ENCODE measurements at regions not wholly inside any gene's neighbourhood (a gene's known extent, or its start where the extent isn't known, plus 50 kb on each side); places are given as distances from the start of the nearest gene placed in this dataset.

- no peak for TF ChIP-seq MAX (CRISPR knock-in tag; IDR thresholded peaks at IDR 0.05)
- no peak for TF ChIP-seq CREB1 (CRISPR knock-in tag; IDR thresholded peaks at IDR 0.05)
Observed at GRCh38 chr4:124118061-124118460, 594.5 kb downstream of the ANKRD50 start (continued).

DNA sequence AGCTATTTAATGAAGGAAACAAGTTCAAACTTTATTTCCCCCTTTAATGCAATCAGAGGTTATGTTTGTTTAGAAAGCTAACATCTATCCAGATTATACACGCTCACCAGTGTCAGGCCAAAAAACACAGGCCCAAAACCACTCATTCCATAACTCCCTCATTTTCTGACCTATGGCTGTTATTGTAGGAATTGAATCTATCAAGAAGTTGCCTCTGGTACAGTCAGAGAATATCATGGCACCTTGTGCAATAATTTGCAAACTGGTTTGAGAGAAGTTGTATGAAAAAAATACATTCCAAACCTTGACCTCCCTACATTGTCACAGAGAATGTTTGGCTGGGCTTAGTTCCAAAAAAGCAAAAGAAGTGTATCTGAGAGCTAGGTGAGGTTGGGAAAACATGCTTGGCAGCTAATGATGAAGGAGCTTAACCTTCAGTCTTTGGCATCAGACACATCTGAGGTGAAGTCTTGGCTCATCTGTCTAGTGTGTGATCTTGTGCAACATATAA lies 591.0 kb downstream of the ANKRD50 start:
- no peak overlapping the region for H3K4me3 Mint-ChIP-seq
- DNase-seq (ENCODE audit: low spot score), result no peak
- TF ChIP-seq, protein P1, sequence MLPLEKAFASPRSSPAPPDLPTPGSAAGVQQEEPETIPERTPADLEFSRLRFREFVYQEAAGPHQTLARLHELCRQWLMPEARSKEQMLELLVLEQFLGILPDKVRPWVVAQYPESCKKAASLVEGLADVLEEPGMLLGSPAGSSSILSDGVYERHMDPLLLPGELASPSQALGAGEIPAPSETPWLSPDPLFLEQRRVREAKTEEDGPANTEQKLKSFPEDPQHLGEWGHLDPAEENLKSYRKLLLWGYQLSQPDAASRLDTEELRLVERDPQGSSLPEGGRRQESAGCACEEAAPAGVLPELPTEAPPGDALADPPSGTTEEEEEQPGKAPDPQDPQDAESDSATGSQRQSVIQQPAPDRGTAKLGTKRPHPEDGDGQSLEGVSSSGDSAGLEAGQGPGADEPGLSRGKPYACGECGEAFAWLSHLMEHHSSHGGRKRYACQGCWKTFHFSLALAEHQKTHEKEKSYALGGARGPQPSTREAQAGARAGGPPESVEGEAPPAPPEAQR (CRISPR knock-in tag; IDR thresholded peaks at IDR 0.05), result no peak
- TF ChIP-seq RELA (CRISPR knock-in tag; IDR thresholded peaks at IDR 0.05; ENCODE audit: borderline replicate concordance), result no peak
- TF ChIP-seq, protein P2, sequence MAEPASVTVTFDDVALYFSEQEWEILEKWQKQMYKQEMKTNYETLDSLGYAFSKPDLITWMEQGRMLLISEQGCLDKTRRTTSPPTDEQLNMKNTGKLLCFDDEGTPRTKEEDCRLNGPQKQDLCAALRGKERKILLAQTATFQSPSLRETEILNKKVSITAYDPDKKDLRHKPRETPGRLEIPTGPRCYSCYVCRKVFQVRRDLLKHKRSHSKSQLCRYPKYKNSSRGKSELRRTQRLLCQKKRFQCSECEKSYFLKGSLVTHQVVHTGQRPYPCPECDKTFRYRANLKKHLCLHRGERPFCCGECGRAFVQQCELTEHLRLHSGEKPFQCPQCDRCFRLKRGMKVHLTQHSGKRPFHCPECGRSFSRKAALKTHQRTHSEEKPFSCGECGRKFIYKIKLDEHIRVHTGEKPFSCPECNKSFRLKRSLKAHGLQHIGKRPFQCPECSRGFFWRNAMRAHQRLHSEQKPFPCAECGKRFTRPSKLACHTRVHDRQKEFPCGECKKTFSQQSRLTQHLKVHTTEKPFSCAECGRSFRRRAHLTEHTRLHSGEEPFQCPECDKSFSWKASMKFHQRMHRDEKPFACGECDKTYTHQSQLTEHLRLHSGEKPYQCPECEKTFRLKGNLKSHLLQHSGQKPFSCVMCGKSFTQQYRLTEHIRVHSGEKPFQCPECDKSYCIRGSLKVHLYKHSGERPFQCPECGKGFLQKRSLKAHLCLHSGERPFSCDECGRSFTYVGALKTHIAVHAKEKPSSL (CRISPR knock-in tag; conservative IDR thresholded peaks at IDR 0.05), result no peak
- no peak for TF ChIP-seq KAT7 (CRISPR knock-in tag; IDR thresholded peaks at IDR 0.05; ENCODE audit: borderline replicate concordance)
- no peak for TF ChIP-seq EMX1 (CRISPR knock-in tag; IDR thresholded peaks at IDR 0.05)
- TF ChIP-seq FOXP4 (CRISPR knock-in tag; IDR thresholded peaks at IDR 0.05), result no peak
- no peak for TF ChIP-seq RORB (CRISPR knock-in tag; IDR thresholded peaks at IDR 0.05)
- no peak for TF ChIP-seq MAX (CRISPR knock-in tag; IDR thresholded peaks at IDR 0.05)
- no peak for TF ChIP-seq ZBTB43 (CRISPR knock-in tag; IDR thresholded peaks at IDR 0.05)

GRCh38 chr4:124123181-124123580 lies 589.4 kb downstream of the ANKRD50 start:
- Mint-ChIP-seq H3K27me3 (ENCODE audit: low read depth) (no peaks in the 10 kb centered on the region), H3K4me1 (no peaks in the 10 kb centered on the region), H3K9me3 (no peaks in the 10 kb centered on the region), H3K4me3 (no peak overlapping the region), H3K27ac (no peak overlapping the region), H3K36me3 (no peaks in the 10 kb centered on the region)
- ATAC-seq, result no peak
- ChIA-PET POLR2A (no interaction called here), CTCF (no interaction called here)
- no peak for DNase-seq (ENCODE audit: low spot score)
- TF ChIP-seq JAZF1 (CRISPR knock-in tag; IDR thresholded peaks at IDR 0.05) (no peak), ZMAT4 (CRISPR knock-in tag; IDR thresholded peaks at IDR 0.05) (no peak), GABPB1 (CRISPR knock-in tag; IDR thresholded peaks at IDR 0.05) (no peak), ATF6 (CRISPR knock-in tag; IDR thresholded peaks at IDR 0.05) (no peak), CREB1 (CRISPR knock-in tag; IDR thresholded peaks at IDR 0.05) (no peak), ZNF671 (CRISPR knock-in tag; IDR thresholded peaks at IDR 0.05) (no peak), ZNF121 (CRISPR knock-in tag; IDR thresholded peaks at IDR 0.05) (no peak), E2F4 (CRISPR knock-in tag; IDR thresholded peaks at IDR 0.05; ENCODE audit: borderline replicate concordance, low read depth) (no peak)
- TF ChIP-seq, protein P3, sequence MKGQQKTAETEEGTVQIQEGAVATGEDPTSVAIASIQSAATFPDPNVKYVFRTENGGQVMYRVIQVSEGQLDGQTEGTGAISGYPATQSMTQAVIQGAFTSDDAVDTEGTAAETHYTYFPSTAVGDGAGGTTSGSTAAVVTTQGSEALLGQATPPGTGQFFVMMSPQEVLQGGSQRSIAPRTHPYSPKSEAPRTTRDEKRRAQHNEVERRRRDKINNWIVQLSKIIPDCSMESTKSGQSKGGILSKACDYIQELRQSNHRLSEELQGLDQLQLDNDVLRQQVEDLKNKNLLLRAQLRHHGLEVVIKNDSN (CRISPR knock-in tag; IDR thresholded peaks at IDR 0.05), result no peak
- TF ChIP-seq, protein P4, sequence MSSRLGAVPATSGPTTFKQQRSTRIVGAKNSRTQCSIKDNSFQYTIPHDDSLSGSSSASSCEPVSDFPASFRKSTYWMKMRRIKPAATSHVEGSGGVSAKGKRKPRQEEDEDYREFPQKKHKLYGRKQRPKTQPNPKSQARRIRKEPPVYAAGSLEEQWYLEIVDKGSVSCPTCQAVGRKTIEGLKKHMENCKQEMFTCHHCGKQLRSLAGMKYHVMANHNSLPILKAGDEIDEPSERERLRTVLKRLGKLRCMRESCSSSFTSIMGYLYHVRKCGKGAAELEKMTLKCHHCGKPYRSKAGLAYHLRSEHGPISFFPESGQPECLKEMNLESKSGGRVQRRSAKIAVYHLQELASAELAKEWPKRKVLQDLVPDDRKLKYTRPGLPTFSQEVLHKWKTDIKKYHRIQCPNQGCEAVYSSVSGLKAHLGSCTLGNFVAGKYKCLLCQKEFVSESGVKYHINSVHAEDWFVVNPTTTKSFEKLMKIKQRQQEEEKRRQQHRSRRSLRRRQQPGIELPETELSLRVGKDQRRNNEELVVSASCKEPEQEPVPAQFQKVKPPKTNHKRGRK (CRISPR knock-in tag; IDR thresholded peaks at IDR 0.05; ENCODE audit: borderline replicate concordance), result no peak

More for the DNA sequence above, 591.0 kb downstream of the ANKRD50 start:
- Mint-ChIP-seq H3K27ac (no peak overlapping the region), H3K36me3 (no peaks in the 10 kb centered on the region), H3K4me1 (no peaks in the 10 kb centered on the region), H3K27me3 (ENCODE audit: low read depth) (no peaks in the 10 kb centered on the region), H3K9me3 (0 out of 2 replicates have a peak, but pooled peaks cover 5% of the 10 kb centered on the region)
- ATAC-seq, result no peak
- ChIA-PET POLR2A (no interaction called here), CTCF (interaction anchor here (0.9 kb wide), 1 partner anchor 348 kb away, joined by 3 read pairs; no protein-coding TSS in a partner anchor)

Data from WTC11 (cell line).